ENCODE measurements at regions not wholly inside any gene's neighbourhood (a gene's known extent, or its start where the extent isn't known, plus 50 kb on each side); places are given as distances from the start of the nearest gene placed in this dataset.

DNA sequence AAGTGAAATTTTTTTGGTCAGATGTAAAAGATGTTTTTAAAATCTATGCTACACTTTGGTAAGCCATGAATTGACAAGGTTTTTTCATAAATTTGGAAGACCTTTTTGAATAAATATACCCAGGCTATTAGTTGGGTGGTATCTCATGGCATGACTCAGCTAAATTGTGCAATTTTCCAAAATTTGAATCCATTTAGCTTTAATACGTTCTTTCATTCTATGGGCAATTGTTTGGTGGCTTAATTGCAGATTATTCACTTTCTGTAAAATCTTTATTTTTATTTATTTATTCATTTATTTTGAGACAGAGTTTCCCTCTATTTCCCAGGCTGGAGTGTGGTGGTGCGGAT is 82.8 kb upstream of the TNRC6A start:
- TF ChIP-seq, protein P1, sequence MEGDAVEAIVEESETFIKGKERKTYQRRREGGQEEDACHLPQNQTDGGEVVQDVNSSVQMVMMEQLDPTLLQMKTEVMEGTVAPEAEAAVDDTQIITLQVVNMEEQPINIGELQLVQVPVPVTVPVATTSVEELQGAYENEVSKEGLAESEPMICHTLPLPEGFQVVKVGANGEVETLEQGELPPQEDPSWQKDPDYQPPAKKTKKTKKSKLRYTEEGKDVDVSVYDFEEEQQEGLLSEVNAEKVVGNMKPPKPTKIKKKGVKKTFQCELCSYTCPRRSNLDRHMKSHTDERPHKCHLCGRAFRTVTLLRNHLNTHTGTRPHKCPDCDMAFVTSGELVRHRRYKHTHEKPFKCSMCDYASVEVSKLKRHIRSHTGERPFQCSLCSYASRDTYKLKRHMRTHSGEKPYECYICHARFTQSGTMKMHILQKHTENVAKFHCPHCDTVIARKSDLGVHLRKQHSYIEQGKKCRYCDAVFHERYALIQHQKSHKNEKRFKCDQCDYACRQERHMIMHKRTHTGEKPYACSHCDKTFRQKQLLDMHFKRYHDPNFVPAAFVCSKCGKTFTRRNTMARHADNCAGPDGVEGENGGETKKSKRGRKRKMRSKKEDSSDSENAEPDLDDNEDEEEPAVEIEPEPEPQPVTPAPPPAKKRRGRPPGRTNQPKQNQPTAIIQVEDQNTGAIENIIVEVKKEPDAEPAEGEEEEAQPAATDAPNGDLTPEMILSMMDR (IDR thresholded peaks at IDR 0.05) = no peak
- TF ChIP-seq POLR2A (IDR thresholded peaks at IDR 0.05) (no peak), POLR2AphosphoS5 (IDR thresholded peaks at IDR 0.05) (no peak)
